Dendritic cell treated with granulocyte-macrophage colony-stimulating factor and Interleukin-4, amounts not matched to agents 40 ng/mL and 50 ng/mL, for 4 days (primary cell): ENCODE measurements at regions not wholly inside any gene's neighbourhood (a gene's known extent, or its start where the extent isn't known, plus 50 kb on each side); places are given as distances from the start of the nearest gene placed in this dataset.

Experiments used
- H3K27ac Mint-ChIP-seq: one replicate; pipeline ENCODE4 v1.8.0; 2022; ENCODE audit warnings: mild to moderate bottlenecking, mixed read lengths
- H3K27me3 Mint-ChIP-seq: one replicate; pipeline ENCODE4 v1.8.0; 2022; ENCODE audit warnings: mild to moderate bottlenecking, mixed read lengths
- H3K36me3 Mint-ChIP-seq: one replicate; pipeline ENCODE4 v1.8.0; 2022; ENCODE audit warnings: low read depth, mixed read lengths
- H3K4me1 Mint-ChIP-seq: one replicate; pipeline ENCODE4 v1.8.0; 2022; ENCODE audit warnings: low read depth, mixed read lengths
- H3K4me3 Mint-ChIP-seq: one replicate; pipeline ENCODE4 v1.8.0; 2022; ENCODE audit warnings: mild to moderate bottlenecking, moderate library complexity, mixed read lengths
- H3K9me3 Mint-ChIP-seq: one replicate; pipeline ENCODE4 v1.8.0; 2022; ENCODE audit warnings: mixed read lengths
- intact Hi-C: fragments of 100-400 bp; cut with micrococcal nuclease; formaldehyde crosslinking; loops from one replicate; pipeline ENCODE4 v1.15.0; 2022

DNA sequence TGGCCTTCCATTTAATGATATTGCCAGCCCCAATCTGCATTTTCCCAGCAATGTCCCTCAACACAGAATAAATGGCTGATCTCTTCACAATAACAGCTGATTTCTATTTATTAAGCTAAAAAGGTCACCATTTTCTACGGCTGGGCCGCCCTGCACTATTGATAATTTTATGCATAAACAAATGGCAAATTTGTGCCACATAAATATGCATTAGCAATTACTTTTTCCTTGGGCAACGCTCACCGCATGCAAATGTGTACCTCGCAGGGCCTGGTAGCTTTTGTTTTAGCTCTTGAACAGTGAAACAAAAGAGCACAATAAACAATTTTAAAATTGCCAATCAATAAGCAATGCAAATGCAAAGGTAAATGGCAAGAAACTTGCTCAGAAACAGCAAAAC is 331.9 kb upstream of the SOX5 start:
- H3K4me1 Mint-ChIP-seq: no peaks in the 10 kb centered on the region
- H3K4me3 Mint-ChIP-seq: no peak overlapping the region
- no peaks in the 10 kb centered on the region for H3K27me3 Mint-ChIP-seq
- no peak overlapping the region for H3K27ac Mint-ChIP-seq
- no peaks in the 10 kb centered on the region for H3K36me3 Mint-ChIP-seq
- no peaks in the 10 kb centered on the region for H3K9me3 Mint-ChIP-seq
- intact Hi-C loops: loop anchor here (5.0 kb wide), 1 partner anchor 871 kb away; no protein-coding TSS in a partner anchor

DNA sequence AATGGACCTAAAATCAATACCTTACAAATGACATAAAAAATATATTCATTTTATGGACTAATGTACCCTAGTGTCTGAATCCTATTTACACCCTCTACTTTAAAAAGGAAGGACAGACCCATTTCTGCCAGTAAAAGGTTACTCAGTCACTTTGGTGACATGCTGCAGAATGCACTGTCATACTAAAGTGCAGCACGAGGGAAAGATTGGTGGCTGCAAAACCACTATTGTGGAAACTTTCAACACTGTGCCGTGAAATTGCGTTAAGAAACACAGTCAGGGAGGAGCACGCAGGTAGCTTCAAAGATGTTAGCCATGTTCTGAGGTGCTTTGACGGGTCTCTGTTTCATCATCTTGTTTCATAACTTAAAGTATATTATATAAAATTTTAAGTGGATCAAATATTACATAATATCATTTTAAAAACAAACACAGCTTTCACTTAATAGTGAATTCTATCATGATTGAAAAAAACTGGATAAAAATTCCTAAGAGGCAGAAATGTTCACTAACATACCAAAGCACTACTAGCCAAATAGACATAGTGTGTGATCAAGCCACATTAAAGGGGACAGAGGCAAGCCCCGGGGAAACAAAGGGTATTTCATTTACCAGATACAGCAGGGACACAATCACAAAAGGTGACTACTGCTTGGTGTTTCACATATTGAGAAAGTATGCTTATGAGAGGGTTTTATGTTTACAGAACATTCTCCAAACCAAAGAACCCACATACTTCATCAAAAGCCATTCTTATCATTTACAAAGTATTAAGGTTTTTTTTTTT is 330.8 kb upstream of the SOX5 start:
- no peaks in the 10 kb centered on the region for H3K4me1 Mint-ChIP-seq
- H3K27ac Mint-ChIP-seq: no peak overlapping the region
- H3K27me3 Mint-ChIP-seq: no peaks in the 10 kb centered on the region
- H3K4me3 Mint-ChIP-seq: no peak overlapping the region
- H3K9me3 Mint-ChIP-seq: no peaks in the 10 kb centered on the region
- no peaks in the 10 kb centered on the region for H3K36me3 Mint-ChIP-seq
- intact Hi-C loops: loop anchor here (5.0 kb wide), 1 partner anchor 872 kb away; no protein-coding TSS in a partner anchor

DNA sequence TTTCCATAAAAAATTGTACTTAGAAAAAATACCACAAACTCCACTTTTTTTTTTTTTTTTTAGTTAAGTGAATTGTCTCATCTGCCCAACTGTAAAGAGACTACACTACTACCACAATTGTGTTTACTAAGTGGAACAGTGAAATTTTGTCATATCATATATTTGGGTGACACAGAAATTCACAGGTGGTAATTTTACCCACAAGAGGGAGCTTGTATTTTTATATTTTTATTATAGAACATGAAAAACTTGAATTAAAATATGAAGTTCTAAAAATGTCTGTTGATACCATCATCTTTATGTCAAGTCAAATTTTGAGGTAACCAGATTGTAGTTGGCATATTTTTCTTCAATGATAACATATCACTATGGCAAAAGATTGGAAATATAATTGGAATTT is 329.4 kb upstream of the SOX5 start:
- Mint-ChIP-seq H3K9me3 (no peaks in the 10 kb centered on the region), H3K36me3 (no peaks in the 10 kb centered on the region), H3K4me1 (no peaks in the 10 kb centered on the region), H3K27me3 (no peaks in the 10 kb centered on the region), H3K4me3 (no peak overlapping the region), H3K27ac (no peak overlapping the region)
- intact Hi-C loops: no loop called here

DNA sequence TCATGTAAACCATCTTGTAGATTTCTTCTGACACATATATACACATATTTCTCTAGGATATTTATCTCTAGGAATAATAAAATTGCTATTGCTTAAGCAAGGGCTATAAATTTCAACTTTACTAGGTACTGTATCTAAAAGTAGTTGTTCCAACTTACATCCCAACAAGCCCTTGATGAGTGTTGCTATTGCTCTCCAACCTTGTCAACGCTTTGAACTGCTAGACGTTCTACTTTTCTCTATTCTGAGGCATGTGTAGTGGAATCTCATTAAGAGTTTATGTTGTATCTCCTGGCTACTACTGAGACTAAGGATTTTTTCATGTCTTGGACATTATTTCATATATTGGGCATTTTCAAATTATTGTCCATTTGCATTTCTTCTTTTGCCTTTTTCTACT is 321.5 kb upstream of the SOX5 start:
- no peak overlapping the region for H3K27ac Mint-ChIP-seq
- no peaks in the 10 kb centered on the region for H3K36me3 Mint-ChIP-seq
- H3K4me3 Mint-ChIP-seq: no peak overlapping the region
- H3K9me3 Mint-ChIP-seq: no peaks in the 10 kb centered on the region
- no peaks in the 10 kb centered on the region for H3K4me1 Mint-ChIP-seq
- intact Hi-C loops: loop anchor here (5.0 kb wide), 1 partner anchor 184 kb away; no protein-coding TSS in a partner anchor
- no peaks in the 10 kb centered on the region for H3K27me3 Mint-ChIP-seq

DNA sequence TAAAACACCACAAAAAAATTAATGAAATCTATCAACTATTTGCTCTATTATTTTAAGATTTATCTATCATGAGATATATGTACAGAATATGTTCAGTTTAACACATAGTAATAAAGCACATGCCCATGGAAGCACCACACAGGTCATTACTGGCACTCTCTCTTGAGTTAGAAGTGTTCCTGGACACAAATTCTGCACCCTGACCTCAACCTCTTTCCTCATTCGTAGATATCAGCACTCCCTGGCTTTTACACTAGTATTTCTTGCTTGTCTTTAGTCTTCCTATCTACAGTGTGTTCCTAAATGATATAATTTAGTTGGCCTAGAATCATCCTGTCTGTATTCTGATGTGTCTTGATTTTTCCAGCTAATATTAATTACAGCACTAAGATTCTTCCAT is 321.0 kb upstream of the SOX5 start:
- Mint-ChIP-seq H3K9me3 (no peaks in the 10 kb centered on the region), H3K4me3 (no peak overlapping the region), H3K27me3 (no peaks in the 10 kb centered on the region), H3K4me1 (no peaks in the 10 kb centered on the region), H3K36me3 (no peaks in the 10 kb centered on the region), H3K27ac (no peak overlapping the region)
- intact Hi-C loops: loop anchor here (5.0 kb wide), 1 partner anchor 183 kb away; no protein-coding TSS in a partner anchor

DNA sequence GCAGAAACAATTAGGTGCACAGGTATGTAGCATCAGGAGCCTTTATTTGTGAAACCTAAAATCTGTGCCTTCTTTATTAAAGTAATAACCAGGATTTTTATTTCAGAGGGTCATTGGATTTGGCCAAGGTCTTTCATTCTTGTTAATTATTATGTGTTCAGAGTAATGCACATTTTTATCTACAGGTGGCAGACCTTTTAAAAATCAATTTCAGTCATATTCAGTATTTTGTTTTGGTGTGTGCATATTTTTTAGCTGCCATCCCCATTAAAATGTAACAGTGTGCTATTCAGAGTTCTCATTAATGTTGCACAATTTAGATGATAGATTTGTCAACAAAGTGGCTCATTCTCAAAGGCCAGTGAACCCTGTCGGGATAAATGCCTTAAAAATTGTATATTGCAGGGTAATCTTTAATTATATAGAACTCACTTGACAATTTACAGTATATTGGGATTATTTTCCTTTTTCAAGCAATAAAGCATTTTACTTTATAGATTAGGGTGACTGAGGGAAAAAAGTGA is 319.3 kb upstream of the SOX5 start:
- Mint-ChIP-seq H3K4me3 (no peak overlapping the region), H3K36me3 (no peaks in the 10 kb centered on the region), H3K27ac (no peak overlapping the region), H3K4me1 (no peaks in the 10 kb centered on the region), H3K9me3 (no peaks in the 10 kb centered on the region), H3K27me3 (no peaks in the 10 kb centered on the region)
- intact Hi-C loops: no loop called here

DNA sequence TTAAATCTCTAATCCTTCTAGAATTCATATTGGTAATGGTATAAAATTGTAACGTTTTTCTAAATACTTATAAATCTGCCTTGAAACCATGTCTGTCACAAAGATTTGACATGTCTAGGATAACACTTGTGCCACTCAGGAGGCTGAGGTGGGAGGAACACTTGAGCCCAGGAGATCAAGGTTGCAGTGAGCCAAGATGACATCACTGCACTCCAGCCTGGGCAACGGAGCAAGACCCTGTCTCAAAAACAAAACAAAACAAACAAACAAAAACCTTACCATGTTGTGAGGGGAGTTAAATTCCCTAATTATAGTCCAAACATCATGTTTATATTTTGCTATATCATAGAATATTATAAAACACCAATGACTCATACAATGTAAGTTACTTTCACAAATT is 317.5 kb upstream of the SOX5 start:
- Mint-ChIP-seq H3K9me3 (no peaks in the 10 kb centered on the region), H3K27ac (no peak overlapping the region), H3K27me3 (no peaks in the 10 kb centered on the region), H3K4me3 (no peak overlapping the region), H3K36me3 (no peaks in the 10 kb centered on the region), H3K4me1 (no peaks in the 10 kb centered on the region)
- intact Hi-C loops: no loop called here

DNA sequence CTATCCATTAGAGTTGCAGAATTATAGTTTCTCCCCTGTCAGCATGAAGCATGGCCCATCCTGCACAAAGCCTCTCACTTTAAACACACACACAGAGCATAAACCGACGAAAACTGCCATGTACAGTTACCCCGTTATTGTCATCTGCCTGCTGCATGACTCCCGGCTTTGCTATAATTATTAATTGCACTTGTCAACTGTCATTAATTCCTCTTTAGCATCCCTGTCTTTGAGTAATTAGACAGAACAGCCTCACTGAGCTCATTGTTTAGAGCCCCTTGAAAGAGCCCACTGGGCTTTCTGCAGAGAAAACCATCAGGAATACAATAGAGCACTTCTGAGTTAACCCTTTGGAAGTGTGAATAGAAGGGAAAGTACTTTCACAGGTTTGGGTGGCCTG is 307.2 kb upstream of the SOX5 start:
- H3K27ac Mint-ChIP-seq: no peak overlapping the region
- H3K4me3 Mint-ChIP-seq: no peak overlapping the region

DNA sequence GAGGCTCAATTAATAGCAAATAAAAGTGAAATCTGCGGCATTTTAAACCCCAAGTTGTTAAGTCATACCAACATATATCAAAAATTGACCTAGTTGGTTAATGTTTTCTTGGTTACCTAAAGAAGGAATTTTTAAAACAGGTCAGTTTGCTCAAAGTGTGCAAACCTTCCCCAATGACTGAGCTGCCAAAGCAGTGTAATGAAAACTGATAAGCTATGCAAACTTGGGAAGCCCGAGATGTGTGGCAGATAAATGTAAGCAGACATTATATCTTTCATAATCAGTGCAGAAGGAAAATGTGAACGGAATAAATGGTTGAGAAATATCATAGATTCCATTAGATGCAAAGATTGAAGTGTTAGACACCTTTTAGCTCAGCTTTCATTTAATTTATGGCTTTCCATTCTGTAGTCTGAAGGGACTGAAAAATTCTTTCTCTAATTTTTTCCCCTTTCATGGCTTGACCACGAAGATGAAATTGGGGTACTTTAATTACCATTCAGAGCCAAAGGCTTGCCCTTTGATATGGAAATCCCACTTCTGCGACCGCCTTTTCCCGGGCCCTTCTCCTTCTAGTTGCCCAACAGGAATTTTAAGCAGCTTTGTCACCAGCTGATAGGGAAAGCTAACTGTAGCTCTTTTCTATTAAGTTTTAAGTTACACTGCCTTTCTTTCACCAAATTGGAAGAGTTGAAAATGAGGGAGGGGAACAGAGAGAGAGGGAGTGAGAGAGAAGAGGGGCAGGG is 306.6 kb upstream of the SOX5 start:
- no peak overlapping the region for H3K4me3 Mint-ChIP-seq
- H3K36me3 Mint-ChIP-seq: no peaks in the 10 kb centered on the region
- H3K27ac Mint-ChIP-seq: no peak overlapping the region

More for the DNA sequence above, 307.2 kb upstream of the SOX5 start:
- Mint-ChIP-seq H3K9me3 (peaks cover 9% of the 10 kb centered on the region), H3K36me3 (no peaks in the 10 kb centered on the region), H3K27me3 (no peaks in the 10 kb centered on the region), H3K4me1 (no peaks in the 10 kb centered on the region)
- intact Hi-C loops: no loop called here

DNA sequence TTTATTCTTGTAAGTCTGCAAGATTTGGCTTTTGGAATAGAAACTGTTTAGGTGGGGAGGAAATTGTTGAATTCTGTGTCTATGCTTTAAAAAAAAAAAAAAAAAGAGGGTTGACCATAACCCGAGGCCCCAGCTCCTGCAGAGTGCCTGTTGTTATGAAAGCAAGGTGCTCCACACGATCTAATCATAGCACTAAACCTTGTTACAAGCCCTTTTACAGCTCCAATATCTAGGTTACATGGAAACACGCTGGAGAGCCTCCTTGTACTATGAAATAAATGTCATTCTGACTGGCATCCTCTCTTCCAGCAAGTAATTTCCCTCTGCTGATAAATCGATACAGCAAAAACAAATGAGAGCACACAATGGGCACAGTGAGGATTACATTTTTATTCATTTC is 303.1 kb upstream of the SOX5 start:
- intact Hi-C loops: no loop called here
- Mint-ChIP-seq H3K27ac (no peak overlapping the region), H3K27me3 (no peaks in the 10 kb centered on the region), H3K9me3 (peaks cover 9% of the 10 kb centered on the region), H3K36me3 (no peaks in the 10 kb centered on the region), H3K4me1 (no peaks in the 10 kb centered on the region), H3K4me3 (no peak overlapping the region)

More for the DNA sequence above, 306.6 kb upstream of the SOX5 start:
- Mint-ChIP-seq H3K27me3 (no peaks in the 10 kb centered on the region), H3K4me1 (no peaks in the 10 kb centered on the region), H3K9me3 (peaks cover 9% of the 10 kb centered on the region)
- intact Hi-C loops: no loop called here

DNA sequence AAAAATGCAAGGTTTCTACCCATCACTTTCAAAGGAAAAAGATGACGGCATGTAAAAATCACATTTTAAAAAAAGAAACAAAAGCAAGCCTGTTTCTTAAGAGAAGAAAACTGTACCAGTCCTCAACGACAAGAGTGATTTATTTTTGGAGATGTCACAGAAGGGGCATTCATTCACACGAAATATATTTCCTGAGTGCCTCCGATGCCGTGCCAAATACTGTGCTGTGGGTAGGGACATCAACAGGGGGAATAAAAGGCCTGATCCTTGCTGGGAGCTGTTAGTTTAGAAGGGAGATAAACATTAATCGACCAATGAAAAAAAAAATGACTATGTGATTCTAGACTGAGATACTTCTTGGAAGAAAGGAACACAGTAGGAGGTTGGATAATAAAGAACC is 297.5 kb upstream of the SOX5 start:
- intact Hi-C loops: no loop called here
- H3K4me3 Mint-ChIP-seq: no peak overlapping the region
- no peaks in the 10 kb centered on the region for H3K9me3 Mint-ChIP-seq
- H3K4me1 Mint-ChIP-seq: no peaks in the 10 kb centered on the region
- H3K27me3 Mint-ChIP-seq: no peaks in the 10 kb centered on the region
- no peak overlapping the region for H3K27ac Mint-ChIP-seq
- no peaks in the 10 kb centered on the region for H3K36me3 Mint-ChIP-seq

DNA sequence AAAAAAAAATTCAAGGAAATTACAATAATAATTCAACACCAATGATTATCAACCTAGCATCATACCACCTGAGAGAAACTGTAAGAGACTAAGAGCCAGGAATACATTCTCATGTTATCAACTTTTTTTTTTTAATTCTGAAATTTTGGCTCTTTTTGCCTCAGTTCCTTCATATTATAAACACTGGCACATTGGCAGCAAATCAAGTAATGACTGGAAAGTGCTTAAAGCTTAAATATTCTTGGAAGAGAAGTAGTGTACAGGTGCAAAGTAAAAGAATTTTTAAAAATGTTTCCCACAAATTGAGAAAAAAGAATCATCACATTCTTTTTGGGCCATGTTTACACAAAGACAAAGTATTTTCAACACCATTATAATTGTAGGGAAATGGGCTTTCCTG is 296.9 kb upstream of the SOX5 start:
- Mint-ChIP-seq H3K36me3 (no peaks in the 10 kb centered on the region), H3K4me1 (no peaks in the 10 kb centered on the region), H3K27ac (no peak overlapping the region), H3K4me3 (no peak overlapping the region), H3K27me3 (no peaks in the 10 kb centered on the region), H3K9me3 (no peaks in the 10 kb centered on the region)
- intact Hi-C loops: no loop called here

DNA sequence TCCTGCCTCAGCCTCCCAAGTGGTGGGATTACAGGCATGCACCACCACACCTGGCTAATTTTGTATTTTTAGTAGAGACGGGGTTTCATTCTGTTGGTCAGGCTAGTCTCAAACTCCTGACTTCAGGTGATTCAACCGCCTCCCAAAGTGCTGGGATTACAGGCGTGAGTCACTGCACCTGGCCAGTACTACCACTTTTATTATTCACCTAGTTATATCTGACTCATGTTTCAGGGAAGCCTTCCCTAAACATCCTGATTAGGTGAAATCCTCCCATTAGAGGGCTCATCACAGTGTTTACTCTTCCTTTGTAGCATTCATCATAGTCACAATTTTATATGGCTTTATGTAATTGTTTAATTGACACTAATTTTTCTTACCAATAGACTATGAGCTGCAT is 295.3 kb upstream of the SOX5 start:
- no peaks in the 10 kb centered on the region for H3K36me3 Mint-ChIP-seq
- H3K4me1 Mint-ChIP-seq: no peaks in the 10 kb centered on the region
- H3K9me3 Mint-ChIP-seq: no peaks in the 10 kb centered on the region
- H3K27me3 Mint-ChIP-seq: no peaks in the 10 kb centered on the region
- no peak overlapping the region for H3K27ac Mint-ChIP-seq
- no peak overlapping the region for H3K4me3 Mint-ChIP-seq
- intact Hi-C loops: no loop called here

DNA sequence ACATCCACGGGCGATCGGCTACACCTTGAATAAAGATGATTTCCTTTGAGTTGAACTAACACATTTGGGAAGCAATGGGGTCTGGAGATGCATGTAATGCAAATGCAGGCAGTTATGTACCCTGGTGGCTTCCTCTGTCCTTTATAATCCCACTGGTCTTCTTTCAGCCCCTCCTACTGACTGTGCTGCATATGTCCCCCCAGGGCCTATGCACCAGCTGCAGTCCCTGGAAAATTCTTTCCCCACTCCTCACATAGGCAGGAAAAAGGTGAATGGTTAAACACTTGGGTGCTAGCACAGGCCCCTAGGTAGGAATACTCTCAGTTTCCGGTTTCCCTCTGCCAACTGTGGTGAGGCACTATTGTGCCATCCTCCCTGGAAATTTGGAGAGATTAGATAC is 294.8 kb upstream of the SOX5 start:
- Mint-ChIP-seq H3K4me1 (no peaks in the 10 kb centered on the region), H3K27me3 (no peaks in the 10 kb centered on the region), H3K27ac (no peak overlapping the region), H3K4me3 (no peak overlapping the region), H3K36me3 (no peaks in the 10 kb centered on the region), H3K9me3 (no peaks in the 10 kb centered on the region)
- intact Hi-C loops: no loop called here
